ENCODE measurements at regions not wholly inside any gene's neighbourhood (a gene's known extent, or its start where the extent isn't known, plus 50 kb on each side); places are given as distances from the start of the nearest gene placed in this dataset.

DNA sequence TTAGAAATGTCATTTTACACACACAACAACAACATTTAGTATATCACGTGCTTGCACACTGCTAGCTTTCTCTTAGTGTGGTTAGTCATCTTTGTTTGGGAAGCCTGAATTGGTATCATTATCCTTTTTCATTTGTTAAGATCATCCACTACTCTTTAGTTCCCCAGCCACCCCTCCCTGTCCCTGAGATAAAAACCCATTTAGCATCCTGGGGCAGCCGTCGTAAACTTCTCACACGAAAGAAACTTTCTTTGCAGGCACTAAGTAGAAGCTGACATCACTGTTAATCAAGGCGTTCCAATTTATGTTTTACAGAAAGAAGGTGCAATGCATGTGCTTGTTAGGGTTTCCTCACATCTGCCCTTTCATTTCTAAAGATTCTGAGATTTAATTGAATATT lies 475.1 kb upstream of the FZD8 start:
- DNase-seq (ENCODE audit: low spot score): no peak
- intact Hi-C loops (cut with DNase I): no loop called here

DNA sequence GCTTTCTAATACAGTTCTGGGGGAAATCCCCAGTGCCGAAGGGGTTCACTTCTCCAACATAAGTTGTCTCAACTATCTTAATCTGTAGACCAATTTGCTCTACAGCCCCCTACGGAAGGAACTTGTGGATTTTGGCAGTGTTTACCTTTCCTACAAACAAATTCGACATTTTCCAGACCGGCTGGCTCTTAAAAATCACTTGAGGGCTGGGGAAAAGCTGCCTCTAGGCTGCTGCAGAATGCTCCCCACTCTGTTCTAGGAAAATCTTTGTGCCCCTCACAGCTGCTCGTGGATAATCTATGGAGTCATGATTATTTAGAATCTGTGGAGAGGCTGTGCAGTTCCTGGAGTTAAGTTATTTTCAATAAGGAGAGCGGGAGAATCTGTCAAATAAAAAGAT lies 474.6 kb upstream of the FZD8 start:
- no peak for DNase-seq (ENCODE audit: low spot score)
- intact Hi-C loops (cut with DNase I): no loop called here

DNA sequence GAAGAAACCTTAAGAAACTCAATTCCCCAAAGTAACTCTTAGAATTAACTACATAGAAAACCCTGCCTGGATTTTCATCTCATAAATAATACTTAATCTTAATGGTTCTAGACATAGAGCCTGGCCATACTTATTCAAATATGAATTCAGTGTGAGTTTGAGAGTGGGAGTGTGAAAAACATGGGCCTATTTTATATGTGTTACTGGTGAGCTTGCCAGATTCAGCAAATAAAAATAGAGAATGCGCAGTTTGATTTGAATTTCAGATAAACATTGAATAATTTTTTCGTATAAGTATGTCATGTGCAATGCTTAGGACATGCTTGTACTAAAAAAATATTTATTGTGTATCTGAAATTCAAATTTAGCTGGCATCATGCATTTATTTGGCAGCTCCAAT lies 473.9 kb upstream of the FZD8 start:
- intact Hi-C loops (cut with DNase I): no loop called here

GRCh38 chr10:36115364-36115763 lies 473.3 kb upstream of the FZD8 start:
- no peak for DNase-seq (ENCODE audit: low spot score)
- intact Hi-C loops (cut with DNase I): no loop called here

More for the DNA sequence above, 473.9 kb upstream of the FZD8 start:
- DNase-seq (ENCODE audit: low spot score): no peak

DNA sequence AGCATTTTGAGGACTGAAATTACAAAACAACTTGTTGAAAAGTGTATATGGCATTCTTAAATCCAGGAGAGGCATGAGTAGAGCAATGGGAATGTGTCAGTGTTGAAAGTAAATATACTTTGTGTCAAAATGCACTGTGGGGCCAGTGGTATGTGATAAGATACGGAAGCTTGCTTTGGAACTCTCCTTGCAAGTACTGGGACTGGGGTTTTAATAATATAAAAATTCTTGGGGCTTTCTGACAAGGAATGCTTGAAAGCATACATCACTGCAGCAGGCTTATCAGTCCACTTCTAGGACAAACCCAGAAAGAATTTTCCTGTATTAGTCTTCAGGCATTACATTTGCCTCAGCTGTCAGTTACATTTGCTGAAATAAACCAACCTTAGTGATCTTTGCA lies 472.8 kb upstream of the FZD8 start:
- intact Hi-C loops (cut with DNase I): no loop called here
- DNase-seq (ENCODE audit: low spot score): no peak

- intact Hi-C loops (cut with DNase I): no loop called here
- no peak for DNase-seq (ENCODE audit: low spot score)
Measured at GRCh38 chr10:36114141-36114540, 472.0 kb upstream of the FZD8 start.

- intact Hi-C loops (cut with DNase I): no loop called here
Measured at GRCh38 chr10:36111676-36112075, 469.6 kb upstream of the FZD8 start.

DNA sequence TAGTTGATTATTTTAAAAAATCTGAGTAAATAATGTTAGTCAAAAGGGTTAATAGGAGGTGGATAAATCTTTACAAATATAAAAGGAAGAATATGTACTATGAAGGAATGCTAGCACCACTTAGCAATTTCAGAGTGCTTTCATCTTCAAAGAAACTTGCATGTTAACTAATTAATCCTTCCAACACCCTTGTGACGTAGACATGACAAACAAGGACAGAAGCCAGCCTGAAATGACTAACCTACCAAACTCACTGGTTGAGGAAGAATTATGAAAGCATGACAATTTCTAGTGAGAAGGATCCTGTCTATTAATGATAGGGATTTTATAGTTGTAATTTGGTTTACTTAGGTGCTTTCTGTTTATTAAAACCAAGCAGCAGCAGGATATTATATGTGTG lies 468.0 kb upstream of the FZD8 start:
- intact Hi-C loops (cut with DNase I): no loop called here

More at GRCh38 chr10:36111676-36112075, 469.6 kb upstream of the FZD8 start:
- no peak for DNase-seq (ENCODE audit: low spot score)

GRCh38 chr10:36109399-36110023 lies 467.4 kb upstream of the FZD8 start:
- DNase-seq (ENCODE audit: low spot score): no peak
- intact Hi-C loops (cut with DNase I): no loop called here

More for the DNA sequence above, 468.0 kb upstream of the FZD8 start:
- no peak for DNase-seq (ENCODE audit: low spot score)

DNA sequence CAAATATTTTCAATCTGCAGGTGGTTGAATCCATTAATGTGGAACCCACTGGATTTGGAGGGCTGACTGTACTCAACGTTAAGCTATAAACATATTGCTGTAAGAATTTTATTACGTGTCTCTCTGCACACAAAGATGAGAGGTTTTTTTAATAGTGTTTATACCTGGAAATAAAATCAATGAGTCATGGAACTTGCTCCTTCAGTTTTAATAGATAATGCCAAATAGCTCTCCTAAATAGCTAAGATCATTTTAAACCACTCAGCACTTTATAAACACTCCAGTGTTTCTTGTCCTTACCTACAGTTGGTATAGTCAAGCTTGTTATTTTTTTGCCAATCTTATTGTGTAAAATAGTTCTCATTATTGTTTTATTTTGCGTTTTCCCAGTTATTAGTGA lies 455.6 kb upstream of the FZD8 start:
- DNase-seq (ENCODE audit: low spot score): no peak
- intact Hi-C loops (cut with DNase I): no loop called here

DNA sequence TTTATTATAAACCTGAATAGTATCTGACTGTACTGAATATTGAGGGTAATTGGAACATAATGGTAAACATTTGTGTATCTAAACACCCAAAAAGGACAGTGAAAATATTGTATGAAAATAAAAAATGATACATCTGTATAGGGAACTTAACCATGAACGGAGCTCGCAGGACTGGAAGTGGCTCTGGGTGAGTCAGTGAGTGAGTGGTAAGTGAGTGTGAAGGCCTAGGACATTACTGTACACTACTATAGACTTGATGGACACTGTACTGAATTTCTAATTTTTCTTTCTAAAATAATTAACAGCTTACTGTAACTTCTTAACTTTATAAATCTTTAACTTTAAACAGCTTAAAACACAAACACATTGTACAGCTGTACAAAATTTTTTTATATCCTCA lies 454.5 kb upstream of the FZD8 start:
- intact Hi-C loops (cut with DNase I): no loop called here
- DNase-seq (ENCODE audit: low spot score): no peak

DNA sequence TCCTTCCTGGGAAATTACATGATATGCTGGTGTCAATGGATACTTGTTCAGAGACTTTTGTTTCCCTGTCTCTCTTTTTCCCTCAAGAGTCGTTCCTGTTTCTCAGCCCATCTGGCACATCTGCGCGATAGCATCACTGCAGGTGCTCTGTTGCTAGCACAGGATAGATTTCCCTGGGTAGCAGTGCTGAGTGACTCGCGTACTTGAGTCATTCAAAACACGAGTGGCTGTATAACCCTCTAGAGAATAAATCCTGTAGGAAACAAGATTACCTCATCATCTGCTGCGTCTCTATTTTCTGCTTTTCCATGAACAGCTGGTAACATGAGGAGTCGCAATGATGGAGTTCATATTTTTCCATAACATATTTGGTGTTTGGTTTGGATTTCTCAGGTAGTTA lies 452.0 kb upstream of the FZD8 start:
- intact Hi-C loops (cut with DNase I): no loop called here
- DNase-seq (ENCODE audit: low spot score): no peak

- intact Hi-C loops (cut with DNase I): no loop called here
- DNase-seq (ENCODE audit: low spot score): no peak
Measured at GRCh38 chr10:36092116-36092515, 450.0 kb upstream of the FZD8 start.

GRCh38 chr10:36091007-36091406 lies 448.9 kb upstream of the FZD8 start:
- DNase-seq (ENCODE audit: low spot score): no peak
- intact Hi-C loops (cut with DNase I): no loop called here

DNA sequence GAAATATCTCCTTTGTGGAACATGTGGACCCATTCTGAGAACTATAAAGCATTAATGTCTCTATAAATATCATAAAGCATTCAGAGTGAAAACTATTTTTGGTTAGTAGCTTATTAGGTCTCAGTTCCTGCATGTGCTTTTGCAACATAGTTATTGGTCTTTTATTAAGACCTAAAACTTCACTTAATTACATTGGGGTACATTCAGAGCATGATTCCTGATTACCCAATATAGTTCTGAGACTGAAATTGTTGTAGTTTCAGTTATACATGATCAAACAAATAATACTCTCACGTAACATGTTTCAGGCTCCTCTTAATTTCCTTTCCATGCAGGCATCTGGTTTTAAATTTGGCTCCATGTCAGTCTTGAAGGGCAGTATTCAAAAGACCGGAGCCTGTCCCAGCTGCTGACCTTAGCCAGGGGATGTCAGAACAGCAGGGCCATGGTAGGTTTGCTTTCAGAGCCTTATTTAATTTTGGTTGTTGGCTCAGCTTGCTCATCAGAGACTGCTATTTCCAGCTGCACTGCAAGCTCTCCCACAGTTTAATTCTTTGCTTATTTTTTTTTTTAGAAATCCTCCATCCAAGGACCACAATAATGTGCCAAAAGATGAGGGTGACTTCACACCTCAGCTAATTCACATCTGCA lies 447.8 kb upstream of the FZD8 start:
- intact Hi-C loops (cut with DNase I): no loop called here
- no peak for DNase-seq (ENCODE audit: low spot score)

DNA sequence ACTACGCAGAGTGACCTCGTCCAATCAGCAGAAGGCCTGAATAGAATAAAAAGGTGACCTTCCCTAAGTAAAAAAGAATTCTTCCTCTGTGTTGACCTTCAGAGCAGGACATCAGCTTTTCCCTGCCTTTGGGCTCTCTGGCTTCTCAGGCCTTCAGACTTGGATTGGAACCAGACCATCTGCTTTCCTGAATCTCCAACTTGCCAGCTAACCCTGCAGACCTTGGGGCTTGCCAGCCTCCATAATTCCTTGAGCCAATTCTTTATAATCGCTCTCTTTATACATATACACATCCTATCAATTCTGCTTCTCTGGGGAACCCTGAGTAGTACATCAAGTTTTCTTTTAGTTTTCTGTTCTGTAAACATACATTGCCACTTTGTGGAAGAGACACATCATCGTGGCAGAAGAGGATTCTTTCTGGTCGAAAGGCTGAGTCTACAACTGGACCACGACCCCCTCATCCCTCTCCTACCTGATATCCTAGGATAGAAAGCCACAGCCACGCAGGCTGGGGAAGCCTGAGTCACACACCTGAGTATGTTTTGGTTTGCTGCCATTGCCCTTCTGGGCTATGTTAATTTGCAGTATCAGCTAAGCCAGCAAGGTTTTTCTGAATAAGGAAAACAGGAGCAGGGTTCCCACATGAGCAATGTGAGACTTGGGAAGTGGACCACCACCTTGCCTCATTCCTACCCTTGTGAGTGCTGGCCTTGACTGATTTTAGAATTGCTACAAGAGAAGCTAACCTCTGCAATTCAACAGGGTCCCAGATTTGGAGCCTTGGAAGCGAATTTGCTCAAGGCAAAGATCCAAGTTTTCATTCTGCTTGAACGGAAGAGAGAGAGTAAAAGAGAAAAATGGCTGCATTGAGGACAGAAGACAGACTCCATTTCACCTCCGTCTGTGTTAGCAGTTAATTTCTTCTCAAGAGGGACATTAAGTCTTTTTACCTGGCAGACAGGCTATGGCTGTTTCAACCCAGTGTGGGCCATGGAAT lies 445.2 kb upstream of the FZD8 start:
- intact Hi-C loops (cut with DNase I): no loop called here

GRCh38 chr10:36075196-36075595 lies 433.1 kb upstream of the FZD8 start:
- DNase-seq (ENCODE audit: low spot score): no peak

More for the DNA sequence above, 445.2 kb upstream of the FZD8 start:
- no peak for DNase-seq (ENCODE audit: low spot score)

GRCh38 chr10:36073796-36074345 lies 431.8 kb upstream of the FZD8 start:
- intact Hi-C loops (cut with DNase I): no loop called here
- DNase-seq (ENCODE audit: low spot score): no peak

More at GRCh38 chr10:36075196-36075595, 433.1 kb upstream of the FZD8 start:
- intact Hi-C loops (cut with DNase I): no loop called here

- DNase-seq (ENCODE audit: low spot score): no peak
- intact Hi-C loops (cut with DNase I): no loop called here
Measured at GRCh38 chr10:36068542-36068941, 426.4 kb upstream of the FZD8 start.

GRCh38 chr10:36067748-36068147 lies 425.7 kb upstream of the FZD8 start:
- no peak for DNase-seq (ENCODE audit: low spot score)
- intact Hi-C loops (cut with DNase I): no loop called here

Data from cardiac septum (tissue), 1 donor.